K562 (cell line): ENCODE measurements at regions not wholly inside any gene's neighbourhood (a gene's known extent, or its start where the extent isn't known, plus 50 kb on each side); places are given as distances from the start of the nearest gene placed in this dataset.

Experiments
- ATAC-seq: fragments of 200-7000 bp; cut with Tn5 transposase; 3 replicates; pipeline ENCODE4 v1.9.1; 2020; ENCODE audit warnings: moderate library complexity
- BruUV-seq: library from RNA; stranded (reverse); fragments of 400-500 nt; replicated peaks from 2 replicates; lab custom pipeline; 2021; lab: Mats Ljungman, UMichigan
- CTCF ChIA-PET: fragments of 300-600 bp; formaldehyde crosslinking; extraction: SDS; loops from one replicate; lab custom pipeline; 2021; ENCODE audit warnings: low intra/inter-chr PET ratio; lab: Yijun Ruan, JAX
- POLR2A ChIA-PET: fragments of 300-600, 350-650 bp; sonication (Branson Sonifier 250); formaldehyde crosslinking; extraction: SDS; loops from one replicate; lab custom pipeline; 2021; ENCODE audit warnings: antibody characterized with exemption, inconsistent platforms; lab: Yijun Ruan, JAX
- DNase-seq, 4 experiments: peaks; one replicate each; pipeline versions ENCODE4 v3.0.0 to v3.0.0-alpha.2; 2011 to 2018; ENCODE audit warnings: low spot score in 3 of 4, mixed read lengths in 3 of 4; ENCODE audit errors: extremely low read depth in 1 of 4
- FAIRE-seq: peaks from 2 replicates; lab custom pipeline; 2011; peaks lifted over from hg19 to GRCh38; lab: Jason Lieb, UNC
- H2AFZ ChIP-seq: 2 replicates; pipeline ENCODE4 v1.6.0; 2011; ENCODE audit warnings: low read depth, low read length, control low read depth, inconsistent platforms
- H3K27ac ChIP-seq: fragments of 200-600 bp; 3 replicates; pipeline ENCODE4 v1.8.0; 2011; ENCODE audit warnings: low read depth, mild to moderate bottlenecking, control low read depth, inconsistent platforms, low read length, moderate library complexity, mixed read lengths; ENCODE audit errors: extremely low read depth
- H3K27me3 ChIP-seq, 2 experiments: fragments of 300-600 bp in 1 of 2; 2 replicates in 1 of 2; 3 replicates in 1 of 2; pipeline versions ENCODE4 v1.6.0 to v1.8.0; 2011; ENCODE audit warnings: inconsistent platforms in 2 of 2, low read length in 2 of 2, mild to moderate bottlenecking in 1 of 2, mixed read lengths in 1 of 2, moderate library complexity in 1 of 2; ENCODE audit not compliant: control insufficient read depth in 2 of 2, insufficient read depth in 2 of 2
- H3K36me3 ChIP-seq: fragments of 300-600 bp; 3 replicates; pipeline ENCODE4 v1.8.0; 2011; ENCODE audit warnings: mild to moderate bottlenecking, low read length, inconsistent platforms; ENCODE audit not compliant: control insufficient read depth, insufficient read depth
- H3K4me1 ChIP-seq, 2 experiments: fragments of 200-600 bp in 1 of 2; replicated peaks in 1 of 2; 2 replicates in 1 of 2; 3 replicates in 1 of 2; pipeline versions ENCODE4 v1.5.1 to v1.8.0; 2011; ENCODE audit warnings: inconsistent platforms in 2 of 2, low read length in 2 of 2, mild to moderate bottlenecking in 1 of 2, mixed read lengths in 1 of 2, moderate library complexity in 1 of 2; ENCODE audit not compliant: control insufficient read depth in 2 of 2, insufficient read depth in 2 of 2
- H3K4me2 ChIP-seq: 2 replicates; pipeline ENCODE4 v1.6.1; 2011; ENCODE audit warnings: low read length, control low read depth, inconsistent platforms, mixed read lengths; ENCODE audit not compliant: insufficient read depth
- H3K4me3 ChIP-seq: fragments of 200-600 bp; sonication (generic), shearing (Covaris generic); 2 replicates; pipeline ENCODE4 v1.5.1; 2016; ENCODE audit warnings: control low read depth, inconsistent platforms
- H3K79me2 ChIP-seq: fragments of 200-600 bp; 3 replicates; pipeline ENCODE4 v1.8.0; 2011; ENCODE audit warnings: low read length, inconsistent platforms; ENCODE audit not compliant: control insufficient read depth, insufficient read depth
- H3K9ac ChIP-seq, 2 experiments: 2 replicates each; pipeline versions ENCODE4 v1.6.0 to v1.6.1; 2011; ENCODE audit warnings: low read depth in 2 of 2, low read length in 2 of 2, control low read depth in 1 of 2, inconsistent platforms in 1 of 2, mild to moderate bottlenecking in 1 of 2, mixed read lengths in 1 of 2; ENCODE audit not compliant: insufficient read depth in 1 of 2
- H3K9me1 ChIP-seq: one replicate; pipeline ENCODE4 v1.6.0; 2011; ENCODE audit warnings: inconsistent platforms, mild to moderate bottlenecking, low read length, moderate library complexity; ENCODE audit not compliant: control insufficient read depth, insufficient read depth
- H3K9me3 ChIP-seq: replicated peaks from 2 replicates; pipeline ENCODE4 v1.5.1; 2011; ENCODE audit warnings: low read depth, low read length, inconsistent platforms; ENCODE audit not compliant: control insufficient read depth, insufficient read depth
- H4K20me1 ChIP-seq: replicated peaks from 2 replicates; pipeline ENCODE4 v1.6.1; 2011; ENCODE audit warnings: low read length, inconsistent platforms, mixed read lengths; ENCODE audit not compliant: control insufficient read depth, insufficient read depth
- CREBBP ChIP-seq: IDR thresholded peaks from one replicate; pipeline ENCODE4 v1.6.1; 2012; ENCODE audit warnings: low read depth, mild to moderate bottlenecking, control low read depth, inconsistent platforms, low read length
- DDX20 ChIP-seq: fragments of 450-650 bp; IDR thresholded peaks from 2 replicates; pipeline ENCODE4 v1.6.1; 2016; ENCODE audit warnings: missing genetic modification characterization, low read depth, mild to moderate bottlenecking, missing compliant biosample characterization, moderate library complexity
- ZNF274 ChIP-seq: IDR thresholded peaks from 2 replicates; pipeline ENCODE4 v1.6.1; 2011; ENCODE audit warnings: low read depth, mild to moderate bottlenecking, low read length, moderate library complexity, borderline replicate concordance
- ZNF586 ChIP-seq: fragments of 450-650 bp; formaldehyde crosslinking; conservative IDR thresholded peaks from 2 replicates; pipeline ENCODE4 v1.4.0; 2020; ENCODE audit warnings: mild to moderate bottlenecking, moderate library complexity
- ZNF696 ChIP-seq: fragments of 250-450 bp; sonication (Bioruptor Pico); conservative IDR thresholded peaks from 2 replicates; pipeline ENCODE4 v1.4.0; 2020; ENCODE audit warnings: mild to moderate bottlenecking, moderate library complexity
- ZNF766 ChIP-seq: fragments of 200-800 bp; sonication (Bioruptor generic); conservative IDR thresholded peaks from 2 replicates; pipeline ENCODE4 v1.6.1; 2016; ENCODE audit warnings: missing genetic modification characterization, missing compliant biosample characterization
- WGBS: fragments of 100-300 bp; shearing (Covaris generic); methylation state at CpG from one replicate; pipeline ENCODE4 v1.1.6; 2016; ENCODE audit warnings: low coverage, mixed read lengths; ENCODE audit not compliant: insufficient coverage; ENCODE audit errors: missing lambda C conversion rate; 5-methylcytosine and 5-hydroxymethylcytosine counted together
- in situ Hi-C: fragments of 300-500 bp; cut with MboI; formaldehyde crosslinking; loops from 4 replicates; pipeline ENCODE4 v1.15.0; 2018; ENCODE audit warnings: inconsistent platforms, mixed read lengths
- intact Hi-C: fragments of 100-400 bp; cut with micrococcal nuclease; formaldehyde crosslinking; loops from 2 replicates; pipeline ENCODE4 v1.14.2; 2022
- TF ChIP-seq, protein P1 (sequence below): fragments of 150-350 bp; IDR thresholded peaks from 2 replicates; pipeline ENCODE4 v1.6.1; 2014; ENCODE audit warnings: low read depth, mild to moderate bottlenecking, low read length, borderline replicate concordance
- TF ChIP-seq, protein P2 (sequence below): fragments of 250-450 bp; sonication (Bioruptor Pico); IDR thresholded peaks from 2 replicates; pipeline ENCODE4 v1.5.0; 2021
- TF ChIP-seq, protein P3 (sequence below): fragments of 450-650 bp; IDR thresholded peaks from 2 replicates; pipeline ENCODE4 v1.6.1; 2017; ENCODE audit warnings: mild to moderate bottlenecking, moderate library complexity
- TF ChIP-seq, protein P4 (sequence below): sonication (generic); formaldehyde crosslinking; IDR thresholded peaks from 2 replicates; pipeline ENCODE4 v1.4.0; 2020; ENCODE audit warnings: mild to moderate bottlenecking, missing genetic modification reagents
- TF ChIP-seq, protein P5 (sequence below), 2 experiments: fragments of 200-800 bp in 1 of 2; sonication (Bioruptor generic) in 1 of 2; sonication (generic) in 1 of 2; formaldehyde crosslinking in 1 of 2; IDR thresholded peaks in 1 of 2; conservative IDR thresholded peaks in 1 of 2; 2 replicates each; pipeline versions ENCODE4 v1.5.0 to v1.6.1; 2016 to 2020; ENCODE audit warnings: missing compliant biosample characterization in 1 of 2, missing genetic modification characterization in 1 of 2, missing genetic modification reagents in 1 of 2

DNA sequence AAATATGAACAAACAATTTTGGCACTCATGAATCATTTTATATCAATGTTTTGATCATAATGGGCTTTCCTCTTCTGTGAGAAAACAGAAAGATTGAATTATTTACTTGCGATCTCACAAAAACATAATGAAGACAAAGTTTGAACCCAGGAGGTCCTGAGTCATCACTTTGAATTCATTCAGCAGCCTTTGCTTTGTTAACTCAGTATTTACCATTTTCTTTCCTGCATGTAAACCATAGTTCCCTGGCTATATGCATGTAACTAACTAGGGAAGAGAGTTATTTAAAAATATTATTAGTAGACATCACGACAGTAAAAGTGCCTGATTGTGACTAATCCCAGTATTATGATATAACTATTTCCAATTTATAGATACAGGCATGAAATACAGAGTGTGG is 1026.2 kb downstream of the PLOD2 start (continued):
- TF ChIP-seq, protein P1, sequence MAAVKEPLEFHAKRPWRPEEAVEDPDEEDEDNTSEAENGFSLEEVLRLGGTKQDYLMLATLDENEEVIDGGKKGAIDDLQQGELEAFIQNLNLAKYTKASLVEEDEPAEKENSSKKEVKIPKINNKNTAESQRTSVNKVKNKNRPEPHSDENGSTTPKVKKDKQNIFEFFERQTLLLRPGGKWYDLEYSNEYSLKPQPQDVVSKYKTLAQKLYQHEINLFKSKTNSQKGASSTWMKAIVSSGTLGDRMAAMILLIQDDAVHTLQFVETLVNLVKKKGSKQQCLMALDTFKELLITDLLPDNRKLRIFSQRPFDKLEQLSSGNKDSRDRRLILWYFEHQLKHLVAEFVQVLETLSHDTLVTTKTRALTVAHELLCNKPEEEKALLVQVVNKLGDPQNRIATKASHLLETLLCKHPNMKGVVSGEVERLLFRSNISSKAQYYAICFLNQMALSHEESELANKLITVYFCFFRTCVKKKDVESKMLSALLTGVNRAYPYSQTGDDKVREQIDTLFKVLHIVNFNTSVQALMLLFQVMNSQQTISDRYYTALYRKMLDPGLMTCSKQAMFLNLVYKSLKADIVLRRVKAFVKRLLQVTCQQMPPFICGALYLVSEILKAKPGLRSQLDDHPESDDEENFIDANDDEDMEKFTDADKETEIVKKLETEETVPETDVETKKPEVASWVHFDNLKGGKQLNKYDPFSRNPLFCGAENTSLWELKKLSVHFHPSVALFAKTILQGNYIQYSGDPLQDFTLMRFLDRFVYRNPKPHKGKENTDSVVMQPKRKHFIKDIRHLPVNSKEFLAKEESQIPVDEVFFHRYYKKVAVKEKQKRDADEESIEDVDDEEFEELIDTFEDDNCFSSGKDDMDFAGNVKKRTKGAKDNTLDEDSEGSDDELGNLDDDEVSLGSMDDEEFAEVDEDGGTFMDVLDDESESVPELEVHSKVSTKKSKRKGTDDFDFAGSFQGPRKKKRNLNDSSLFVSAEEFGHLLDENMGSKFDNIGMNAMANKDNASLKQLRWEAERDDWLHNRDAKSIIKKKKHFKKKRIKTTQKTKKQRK: no peak
- no peak for TF ChIP-seq ZNF696 (CRISPR knock-in tag)
- TF ChIP-seq ZNF274: no peak
- TF ChIP-seq CREBBP: no peak
- TF ChIP-seq, all 486 proteins: peak for 0

DNA sequence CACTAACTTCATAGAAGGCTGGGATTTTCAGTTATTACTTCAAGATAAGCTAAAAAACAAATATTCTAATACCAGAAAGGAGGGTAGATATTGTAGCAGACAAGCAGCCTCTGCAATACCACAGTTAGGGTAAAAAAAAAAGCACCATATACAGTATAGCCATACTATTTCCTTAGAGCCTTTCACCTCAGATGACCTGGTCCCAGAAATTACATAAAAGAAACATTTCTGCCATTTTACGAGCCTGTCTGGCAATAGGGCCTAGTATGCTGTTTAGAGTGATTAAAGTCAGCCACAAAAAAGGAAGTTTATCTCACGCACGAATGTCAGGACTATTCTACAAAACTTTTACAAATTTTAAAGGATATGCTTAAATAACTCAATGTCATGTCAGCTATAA is 1016.6 kb downstream of the PLOD2 start:
- Histone ChIP-seq H3K27ac (no peak overlapping the region), H3K4me3 (no peak overlapping the region), H3K27me3 (no peaks in the 10 kb centered on the region), H3K9me1 (no peaks in the 10 kb centered on the region), H2AFZ (no peak overlapping the region), H3K9me3 (no peaks in the 10 kb centered on the region), H3K79me2 (no peaks in the 10 kb centered on the region), H4K20me1 (no peaks in the 10 kb centered on the region), H3K36me3 (no peaks in the 10 kb centered on the region), H3K4me2 (no peak overlapping the region), H3K9ac (no peak overlapping the region), H3K4me1 (no peaks in the 10 kb centered on the region)
- in situ Hi-C loops: no loop called here
- BruUV-seq: no TSS peak
- 0% methylated on average over 3 of the region's 3 CpGs for WGBS
- ATAC-seq (no peak), FAIRE-seq (no peak), DNase-seq (no peak)
- CTCF ChIA-PET: no interaction called here
- intact Hi-C loops: no loop called here
- POLR2A ChIA-PET: no interaction called here
- TF ChIP-seq ZNF586 (CRISPR knock-in tag): no peak
- no peak for TF ChIP-seq DDX20 (tag)
- TF ChIP-seq, protein P2, sequence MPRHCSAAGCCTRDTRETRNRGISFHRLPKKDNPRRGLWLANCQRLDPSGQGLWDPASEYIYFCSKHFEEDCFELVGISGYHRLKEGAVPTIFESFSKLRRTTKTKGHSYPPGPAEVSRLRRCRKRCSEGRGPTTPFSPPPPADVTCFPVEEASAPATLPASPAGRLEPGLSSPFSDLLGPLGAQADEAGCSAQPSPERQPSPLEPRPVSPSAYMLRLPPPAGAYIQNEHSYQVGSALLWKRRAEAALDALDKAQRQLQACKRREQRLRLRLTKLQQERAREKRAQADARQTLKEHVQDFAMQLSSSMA (CRISPR knock-in tag): no peak
- TF ChIP-seq ZNF766 (CRISPR knock-in tag): no peak
- TF ChIP-seq, protein P3, sequence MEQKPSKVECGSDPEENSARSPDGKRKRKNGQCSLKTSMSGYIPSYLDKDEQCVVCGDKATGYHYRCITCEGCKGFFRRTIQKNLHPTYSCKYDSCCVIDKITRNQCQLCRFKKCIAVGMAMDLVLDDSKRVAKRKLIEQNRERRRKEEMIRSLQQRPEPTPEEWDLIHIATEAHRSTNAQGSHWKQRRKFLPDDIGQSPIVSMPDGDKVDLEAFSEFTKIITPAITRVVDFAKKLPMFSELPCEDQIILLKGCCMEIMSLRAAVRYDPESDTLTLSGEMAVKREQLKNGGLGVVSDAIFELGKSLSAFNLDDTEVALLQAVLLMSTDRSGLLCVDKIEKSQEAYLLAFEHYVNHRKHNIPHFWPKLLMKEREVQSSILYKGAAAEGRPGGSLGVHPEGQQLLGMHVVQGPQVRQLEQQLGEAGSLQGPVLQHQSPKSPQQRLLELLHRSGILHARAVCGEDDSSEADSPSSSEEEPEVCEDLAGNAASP: no peak
- TF ChIP-seq, protein P4, sequence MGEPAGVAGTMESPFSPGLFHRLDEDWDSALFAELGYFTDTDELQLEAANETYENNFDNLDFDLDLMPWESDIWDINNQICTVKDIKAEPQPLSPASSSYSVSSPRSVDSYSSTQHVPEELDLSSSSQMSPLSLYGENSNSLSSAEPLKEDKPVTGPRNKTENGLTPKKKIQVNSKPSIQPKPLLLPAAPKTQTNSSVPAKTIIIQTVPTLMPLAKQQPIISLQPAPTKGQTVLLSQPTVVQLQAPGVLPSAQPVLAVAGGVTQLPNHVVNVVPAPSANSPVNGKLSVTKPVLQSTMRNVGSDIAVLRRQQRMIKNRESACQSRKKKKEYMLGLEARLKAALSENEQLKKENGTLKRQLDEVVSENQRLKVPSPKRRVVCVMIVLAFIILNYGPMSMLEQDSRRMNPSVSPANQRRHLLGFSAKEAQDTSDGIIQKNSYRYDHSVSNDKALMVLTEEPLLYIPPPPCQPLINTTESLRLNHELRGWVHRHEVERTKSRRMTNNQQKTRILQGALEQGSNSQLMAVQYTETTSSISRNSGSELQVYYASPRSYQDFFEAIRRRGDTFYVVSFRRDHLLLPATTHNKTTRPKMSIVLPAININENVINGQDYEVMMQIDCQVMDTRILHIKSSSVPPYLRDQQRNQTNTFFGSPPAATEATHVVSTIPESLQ: no peak
- TF ChIP-seq, protein P5, sequence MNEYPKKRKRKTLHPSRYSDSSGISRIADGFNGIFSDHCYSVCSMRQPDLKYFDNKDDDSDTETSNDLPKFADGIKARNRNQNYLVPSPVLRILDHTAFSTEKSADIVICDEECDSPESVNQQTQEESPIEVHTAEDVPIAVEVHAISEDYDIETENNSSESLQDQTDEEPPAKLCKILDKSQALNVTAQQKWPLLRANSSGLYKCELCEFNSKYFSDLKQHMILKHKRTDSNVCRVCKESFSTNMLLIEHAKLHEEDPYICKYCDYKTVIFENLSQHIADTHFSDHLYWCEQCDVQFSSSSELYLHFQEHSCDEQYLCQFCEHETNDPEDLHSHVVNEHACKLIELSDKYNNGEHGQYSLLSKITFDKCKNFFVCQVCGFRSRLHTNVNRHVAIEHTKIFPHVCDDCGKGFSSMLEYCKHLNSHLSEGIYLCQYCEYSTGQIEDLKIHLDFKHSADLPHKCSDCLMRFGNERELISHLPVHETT (CRISPR knock-in tag; conservative IDR thresholded peaks at IDR 0.05 in 1 of 2, IDR thresholded peaks at IDR 0.05 in 1 of 2): no peak
